DOHH2 (cell line): ENCODE measurements at regions not wholly inside any gene's neighbourhood (a gene's known extent, or its start where the extent isn't known, plus 50 kb on each side); places are given as distances from the start of the nearest gene placed in this dataset.

ENCODE experiments used
- EZH2phosphoT487 ChIP-seq: fragments of 200-600 bp; sonication (generic); IDR thresholded peaks from 2 replicates; pipeline ENCODE4 v1.6.1; 2017; ENCODE audit warnings: borderline replicate concordance, mild to moderate bottlenecking, antibody characterized with exemption, low read length, moderate library complexity, mixed read lengths
- TF ChIP-seq, protein P1 (sequence below): fragments of 200-600 bp; sonication (generic); IDR thresholded peaks from one replicate; pipeline ENCODE4 v1.5.1; 2014; ENCODE audit warnings: antibody characterized with exemption, mild to moderate bottlenecking, low read depth, low read length; ENCODE audit not compliant: poor library complexity, severe bottlenecking

DNA sequence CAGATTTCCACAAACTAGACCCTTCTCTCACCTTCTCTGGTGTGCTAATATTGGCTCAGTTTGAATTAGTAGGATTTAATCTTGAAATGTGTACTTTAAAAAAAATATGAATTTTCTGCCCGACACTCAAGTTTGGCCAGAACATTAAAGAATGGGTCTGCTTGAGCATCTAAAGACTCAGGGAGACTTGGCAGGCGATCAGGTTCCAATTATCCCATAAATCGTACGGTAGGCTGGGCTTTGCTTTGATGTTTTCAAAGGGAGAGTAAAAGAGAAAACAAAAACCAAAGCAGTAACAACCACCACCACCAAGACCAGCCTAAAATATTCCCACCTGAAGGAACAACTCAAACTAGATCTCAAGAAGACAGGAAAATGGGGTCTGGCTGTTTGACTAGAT is 230.8 kb downstream of the EBLN2 start:
- TF ChIP-seq, protein P1, sequence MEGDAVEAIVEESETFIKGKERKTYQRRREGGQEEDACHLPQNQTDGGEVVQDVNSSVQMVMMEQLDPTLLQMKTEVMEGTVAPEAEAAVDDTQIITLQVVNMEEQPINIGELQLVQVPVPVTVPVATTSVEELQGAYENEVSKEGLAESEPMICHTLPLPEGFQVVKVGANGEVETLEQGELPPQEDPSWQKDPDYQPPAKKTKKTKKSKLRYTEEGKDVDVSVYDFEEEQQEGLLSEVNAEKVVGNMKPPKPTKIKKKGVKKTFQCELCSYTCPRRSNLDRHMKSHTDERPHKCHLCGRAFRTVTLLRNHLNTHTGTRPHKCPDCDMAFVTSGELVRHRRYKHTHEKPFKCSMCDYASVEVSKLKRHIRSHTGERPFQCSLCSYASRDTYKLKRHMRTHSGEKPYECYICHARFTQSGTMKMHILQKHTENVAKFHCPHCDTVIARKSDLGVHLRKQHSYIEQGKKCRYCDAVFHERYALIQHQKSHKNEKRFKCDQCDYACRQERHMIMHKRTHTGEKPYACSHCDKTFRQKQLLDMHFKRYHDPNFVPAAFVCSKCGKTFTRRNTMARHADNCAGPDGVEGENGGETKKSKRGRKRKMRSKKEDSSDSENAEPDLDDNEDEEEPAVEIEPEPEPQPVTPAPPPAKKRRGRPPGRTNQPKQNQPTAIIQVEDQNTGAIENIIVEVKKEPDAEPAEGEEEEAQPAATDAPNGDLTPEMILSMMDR = no peak
- no peak for TF ChIP-seq EZH2phosphoT487
